H1 (cell line): ENCODE measurements at regions not wholly inside any gene's neighbourhood (a gene's known extent, or its start where the extent isn't known, plus 50 kb on each side); places are given as distances from the start of the nearest gene placed in this dataset.
A peak's percentile ranks its signal among the peaks of the same experiment; 100 is the strongest.

ENCODE experiments used
- CREB1 ChIP-seq: IDR thresholded peaks from 2 replicates; pipeline ENCODE4 v1.6.1; 2012; ENCODE audit warnings: inconsistent platforms
- GABPA ChIP-seq: IDR thresholded peaks from 2 replicates; pipeline ENCODE4 v1.6.1; 2011; ENCODE audit warnings: mild to moderate bottlenecking, low read length, moderate library complexity, borderline replicate concordance; ENCODE audit not compliant: insufficient read depth
- JUN ChIP-seq: IDR thresholded peaks from 2 replicates; pipeline ENCODE4 v1.6.1; 2011; ENCODE audit warnings: low read depth, mild to moderate bottlenecking, improper control_type of control experiment, low read length
- SIN3A ChIP-seq, 2 experiments: IDR thresholded peaks in 1 of 2; conservative IDR thresholded peaks in 1 of 2; 2 replicates each; pipeline ENCODE4 v1.6.1; 2011 to 2012; ENCODE audit warnings: low read length in 2 of 2, improper control_type of control experiment in 1 of 2, low read depth in 1 of 2, mild to moderate bottlenecking in 1 of 2
- TF ChIP-seq, protein P1 (sequence below), 3 experiments: IDR thresholded peaks; 1 replicate in 2 of 3; 2 replicates in 1 of 3; pipeline versions ENCODE4 v1.5.1 to v1.6.1; 2011; ENCODE audit warnings: low read length in 3 of 3, mild to moderate bottlenecking in 3 of 3, inconsistent platforms in 2 of 3, low read depth in 1 of 3, moderate library complexity in 1 of 3; ENCODE audit not compliant: insufficient read depth in 1 of 3; ENCODE audit errors: control extremely low read depth in 1 of 3

DNA sequence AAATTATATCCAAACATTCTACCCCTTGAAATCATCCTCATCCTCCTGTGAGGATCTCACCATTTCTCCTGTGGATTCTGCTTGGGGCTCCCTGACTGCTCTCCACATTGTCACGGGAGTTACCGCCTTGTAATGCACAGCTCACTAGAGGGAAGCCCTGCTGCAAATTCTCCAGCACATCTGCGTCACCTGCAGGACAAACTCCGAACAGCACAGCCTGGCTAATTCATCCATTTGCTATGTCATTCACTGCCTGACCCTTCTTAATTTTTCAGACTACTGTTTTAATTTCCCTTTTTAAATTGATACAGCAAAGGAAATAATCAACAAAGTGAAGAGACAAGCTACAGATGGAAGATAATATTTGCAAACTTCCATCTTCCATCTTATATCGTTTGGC, 627.4 kb downstream of the FBXO15 start:
- TF ChIP-seq CREB1 = no peak
- TF ChIP-seq, protein P1, sequence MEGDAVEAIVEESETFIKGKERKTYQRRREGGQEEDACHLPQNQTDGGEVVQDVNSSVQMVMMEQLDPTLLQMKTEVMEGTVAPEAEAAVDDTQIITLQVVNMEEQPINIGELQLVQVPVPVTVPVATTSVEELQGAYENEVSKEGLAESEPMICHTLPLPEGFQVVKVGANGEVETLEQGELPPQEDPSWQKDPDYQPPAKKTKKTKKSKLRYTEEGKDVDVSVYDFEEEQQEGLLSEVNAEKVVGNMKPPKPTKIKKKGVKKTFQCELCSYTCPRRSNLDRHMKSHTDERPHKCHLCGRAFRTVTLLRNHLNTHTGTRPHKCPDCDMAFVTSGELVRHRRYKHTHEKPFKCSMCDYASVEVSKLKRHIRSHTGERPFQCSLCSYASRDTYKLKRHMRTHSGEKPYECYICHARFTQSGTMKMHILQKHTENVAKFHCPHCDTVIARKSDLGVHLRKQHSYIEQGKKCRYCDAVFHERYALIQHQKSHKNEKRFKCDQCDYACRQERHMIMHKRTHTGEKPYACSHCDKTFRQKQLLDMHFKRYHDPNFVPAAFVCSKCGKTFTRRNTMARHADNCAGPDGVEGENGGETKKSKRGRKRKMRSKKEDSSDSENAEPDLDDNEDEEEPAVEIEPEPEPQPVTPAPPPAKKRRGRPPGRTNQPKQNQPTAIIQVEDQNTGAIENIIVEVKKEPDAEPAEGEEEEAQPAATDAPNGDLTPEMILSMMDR (IDR thresholded peaks at IDR 0.05; ENCODE audit: control extremely low read depth in 1 of 3, insufficient read depth in 1 of 3, low read depth in 1 of 3, low read length in 3 of 3) = peak; percentile 84 to 87 (median 87)
- no peak for TF ChIP-seq JUN
- TF ChIP-seq SIN3A (conservative IDR thresholded peaks at IDR 0.05 in 1 of 2, IDR thresholded peaks at IDR 0.05 in 1 of 2; ENCODE audit: low read depth in 1 of 2, low read length in 2 of 2) = no peak
- no peak for TF ChIP-seq GABPA
